BJ (cell line): ENCODE measurements at regions not wholly inside any gene's neighbourhood (a gene's known extent, or its start where the extent isn't known, plus 50 kb on each side); places are given as distances from the start of the nearest gene placed in this dataset.

ENCODE experiments used
- CTCF ChIA-PET: fragments of 350-600 bp; formaldehyde crosslinking; extraction: SDS; loops from one replicate; lab custom pipeline; 2021; ENCODE audit warnings: antibody characterized with exemption, inconsistent platforms; lab: Yijun Ruan, JAX
- POLR2A ChIA-PET: fragments of 300-600 bp; sonication (Branson Sonifier 250); formaldehyde crosslinking; extraction: SDS; loops from one replicate; lab custom pipeline; 2021; ENCODE audit warnings: antibody characterized with exemption; lab: Charles Lee
- DNase-seq: peaks from one replicate; pipeline ENCODE4 v3.0.0-alpha.2; 2011; ENCODE audit warnings: low read depth
- H3K27me3 ChIP-seq: 2 replicates; pipeline ENCODE4 v1.6.0; 2011; ENCODE audit warnings: low read length; ENCODE audit not compliant: control insufficient read depth, insufficient read depth
- H3K36me3 ChIP-seq: 2 replicates; pipeline ENCODE4 v1.5.1; 2011; ENCODE audit warnings: low read length; ENCODE audit not compliant: control insufficient read depth, insufficient read depth
- H3K4me3 ChIP-seq: 2 replicates; pipeline ENCODE4 v1.5.1; 2011; ENCODE audit warnings: low read depth, mild to moderate bottlenecking, control low read depth, low read length
- TF ChIP-seq, protein P1 (sequence below): IDR thresholded peaks from 2 replicates; pipeline ENCODE4 v1.5.1; 2011; ENCODE audit warnings: low read depth, mild to moderate bottlenecking, control low read depth, inconsistent platforms, low read length, moderate library complexity; ENCODE audit not compliant: insufficient read depth

DNA sequence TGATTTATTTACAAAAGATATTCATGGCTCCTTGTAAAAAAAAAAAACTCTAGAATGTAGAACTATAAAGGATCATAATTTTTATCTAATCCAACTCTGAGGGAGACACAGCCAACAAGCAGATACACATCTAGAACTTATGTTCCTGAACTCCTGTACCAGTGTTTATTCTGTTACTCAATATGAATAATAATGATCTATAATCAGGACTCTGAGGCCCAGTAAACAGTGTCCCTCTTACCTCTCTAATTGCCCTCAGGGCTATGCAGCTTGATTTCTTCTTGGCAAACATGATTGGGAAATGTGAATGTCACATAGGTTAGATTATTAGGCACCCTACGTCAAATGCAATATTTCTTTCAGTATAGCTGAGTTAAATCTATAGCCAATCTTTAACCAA lies 391.6 kb upstream of the RPS23 start:
- no peak for DNase-seq
- ChIA-PET POLR2A (no interaction called here), CTCF (no interaction called here)
- no peaks in the 10 kb centered on the region for H3K36me3 ChIP-seq
- H3K4me3 ChIP-seq = no peak overlapping the region
- no peaks in the 10 kb centered on the region for H3K27me3 ChIP-seq
- TF ChIP-seq, protein P1, sequence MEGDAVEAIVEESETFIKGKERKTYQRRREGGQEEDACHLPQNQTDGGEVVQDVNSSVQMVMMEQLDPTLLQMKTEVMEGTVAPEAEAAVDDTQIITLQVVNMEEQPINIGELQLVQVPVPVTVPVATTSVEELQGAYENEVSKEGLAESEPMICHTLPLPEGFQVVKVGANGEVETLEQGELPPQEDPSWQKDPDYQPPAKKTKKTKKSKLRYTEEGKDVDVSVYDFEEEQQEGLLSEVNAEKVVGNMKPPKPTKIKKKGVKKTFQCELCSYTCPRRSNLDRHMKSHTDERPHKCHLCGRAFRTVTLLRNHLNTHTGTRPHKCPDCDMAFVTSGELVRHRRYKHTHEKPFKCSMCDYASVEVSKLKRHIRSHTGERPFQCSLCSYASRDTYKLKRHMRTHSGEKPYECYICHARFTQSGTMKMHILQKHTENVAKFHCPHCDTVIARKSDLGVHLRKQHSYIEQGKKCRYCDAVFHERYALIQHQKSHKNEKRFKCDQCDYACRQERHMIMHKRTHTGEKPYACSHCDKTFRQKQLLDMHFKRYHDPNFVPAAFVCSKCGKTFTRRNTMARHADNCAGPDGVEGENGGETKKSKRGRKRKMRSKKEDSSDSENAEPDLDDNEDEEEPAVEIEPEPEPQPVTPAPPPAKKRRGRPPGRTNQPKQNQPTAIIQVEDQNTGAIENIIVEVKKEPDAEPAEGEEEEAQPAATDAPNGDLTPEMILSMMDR = no peak

DNA sequence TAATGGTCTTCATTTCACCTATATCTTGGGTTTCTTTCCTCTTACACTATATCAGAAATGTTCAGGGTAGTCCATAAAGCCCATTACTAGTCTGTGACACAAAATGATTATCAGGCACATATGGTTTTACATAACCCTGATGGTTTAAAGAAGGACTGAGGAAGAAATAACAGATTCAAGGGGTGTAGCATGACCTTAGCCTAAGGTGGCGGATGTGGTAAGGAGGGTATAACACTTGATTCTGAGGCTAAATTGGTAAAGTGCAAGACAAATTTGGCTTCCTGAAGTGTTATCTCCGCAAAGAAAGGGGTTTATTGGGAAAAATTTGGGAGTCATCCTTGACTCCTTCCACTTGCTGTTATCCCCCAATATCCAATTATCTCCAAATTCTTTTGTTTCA lies 388.2 kb upstream of the RPS23 start:
- no peak overlapping the region for H3K4me3 ChIP-seq
- no peaks in the 10 kb centered on the region for H3K36me3 ChIP-seq
- ChIA-PET POLR2A (no interaction called here), CTCF (no interaction called here)
- H3K27me3 ChIP-seq = no peaks in the 10 kb centered on the region
- no peak for DNase-seq
- TF ChIP-seq, protein P1 = no peak

DNA sequence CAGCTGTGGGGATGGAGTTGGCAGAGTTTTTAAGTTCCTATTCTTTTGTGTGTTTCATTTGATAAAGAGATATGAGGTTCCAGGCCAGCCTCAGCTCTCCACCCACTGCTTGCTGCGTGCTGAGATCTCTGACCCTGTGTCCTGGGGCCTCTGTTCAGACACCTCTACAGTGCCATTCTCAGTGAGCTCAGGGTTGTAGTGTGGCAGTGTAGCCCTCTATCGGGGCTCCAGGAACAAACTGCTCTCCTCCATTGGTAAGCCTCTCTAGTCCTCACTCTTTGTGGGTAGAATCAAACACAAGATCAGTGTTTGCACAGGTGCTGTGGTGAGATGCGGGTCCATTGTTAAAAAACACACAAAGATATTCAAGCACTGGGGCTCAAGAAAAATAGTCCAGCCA lies 386.6 kb upstream of the RPS23 start:
- no peak overlapping the region for H3K4me3 ChIP-seq
- TF ChIP-seq, protein P1 = no peak
- no peak for DNase-seq
- CTCF ChIA-PET = no interaction called here
- no peaks in the 10 kb centered on the region for H3K36me3 ChIP-seq
- POLR2A ChIA-PET = no interaction called here
- no peaks in the 10 kb centered on the region for H3K27me3 ChIP-seq

DNA sequence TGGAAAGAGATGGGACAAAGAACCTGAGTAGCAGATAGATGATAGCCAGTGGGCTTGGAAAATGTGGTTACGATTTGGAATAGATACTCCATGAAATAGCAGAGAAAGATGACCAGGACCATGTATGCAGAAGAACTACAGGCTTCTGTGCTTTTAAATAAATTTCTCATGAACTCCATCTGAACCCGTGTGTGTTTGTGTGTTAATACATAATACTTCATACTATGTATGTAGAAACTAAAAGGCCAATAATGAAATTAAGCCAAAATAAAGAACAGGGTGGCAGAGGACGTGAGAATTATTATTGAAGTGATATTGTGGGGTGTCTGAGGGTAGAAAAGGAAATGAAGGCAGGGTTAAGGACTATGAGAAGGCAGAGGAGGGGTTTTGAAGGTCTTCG lies 385.1 kb upstream of the RPS23 start:
- Histone ChIP-seq H3K36me3 (no peaks in the 10 kb centered on the region), H3K27me3 (no peaks in the 10 kb centered on the region), H3K4me3 (no peak overlapping the region)
- ChIA-PET POLR2A (no interaction called here), CTCF (no interaction called here)
- DNase-seq = no peak
- TF ChIP-seq, protein P1 = no peak

DNA sequence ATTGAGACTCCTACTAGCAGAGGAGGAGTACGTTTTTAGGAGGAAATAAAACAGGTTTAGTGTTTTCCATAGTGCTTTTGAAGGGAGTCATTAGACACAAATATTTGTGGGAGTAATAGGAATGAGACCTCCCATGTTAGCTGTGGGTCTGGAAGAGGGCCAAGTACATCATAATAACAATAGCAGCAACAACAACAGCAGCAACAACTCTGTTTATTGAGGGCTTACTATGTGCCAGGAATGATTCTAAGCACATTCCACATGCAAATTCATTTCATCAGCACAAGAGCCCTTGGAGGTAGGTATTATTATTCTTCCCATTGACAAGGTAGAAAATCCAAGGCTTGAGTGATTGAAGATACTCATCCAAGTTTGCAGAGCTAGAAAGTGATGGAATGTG lies 384.2 kb upstream of the RPS23 start:
- no peaks in the 10 kb centered on the region for H3K36me3 ChIP-seq
- TF ChIP-seq, protein P1 = no peak
- H3K27me3 ChIP-seq = no peaks in the 10 kb centered on the region
- DNase-seq = no peak
- CTCF ChIA-PET = interaction anchor here (1.2 kb wide), 1 partner anchor 24 kb away, joined by 4 read pairs; no protein-coding TSS in a partner anchor
- POLR2A ChIA-PET = no interaction called here
- H3K4me3 ChIP-seq = no peak overlapping the region
